ES-I3 (cell line): ENCODE measurements at regions not wholly inside any gene's neighbourhood (a gene's known extent, or its start where the extent isn't known, plus 50 kb on each side); places are given as distances from the start of the nearest gene placed in this dataset.

Source experiments
- H3K36me3 ChIP-seq: 2 replicates; pipeline ENCODE4 v1.6.1; 2013; ENCODE audit warnings: mild to moderate bottlenecking, low read length, control low read depth, moderate library complexity; ENCODE audit not compliant: insufficient read depth
- H3K4me1 ChIP-seq: 2 replicates; pipeline ENCODE4 v1.6.1; 2013; ENCODE audit warnings: mild to moderate bottlenecking, control low read depth, low read length; ENCODE audit not compliant: insufficient read depth
- H3K9ac ChIP-seq: 2 replicates; pipeline ENCODE4 v1.6.1; 2013; ENCODE audit warnings: low read depth, mild to moderate bottlenecking, low read length, moderate library complexity
- H3K9me3 ChIP-seq: 2 replicates; pipeline ENCODE4 v1.6.1; 2013; ENCODE audit warnings: mild to moderate bottlenecking, low read length, moderate library complexity; ENCODE audit not compliant: control insufficient read depth, insufficient read depth

GRCh38 chr1:5381491-5381890 lies 610.7 kb downstream of the NPHP4 start:
- no peaks in the 10 kb centered on the region for H3K4me1 ChIP-seq
- H3K9me3 ChIP-seq, result no peaks in the 10 kb centered on the region; the same call in 1 of the 2 replicates
- H3K9ac ChIP-seq, result no peak overlapping the region
- H3K36me3 ChIP-seq, result no peaks in the 10 kb centered on the region

- Histone ChIP-seq H3K4me1 (no peaks in the 10 kb centered on the region), H3K9me3 (no peaks in the 10 kb centered on the region; the same call in 1 of the 2 replicates), H3K9ac (no peak overlapping the region), H3K36me3 (no peaks in the 10 kb centered on the region)
Measured at GRCh38 chr1:5379176-5379759, 613.0 kb downstream of the NPHP4 start.

DNA sequence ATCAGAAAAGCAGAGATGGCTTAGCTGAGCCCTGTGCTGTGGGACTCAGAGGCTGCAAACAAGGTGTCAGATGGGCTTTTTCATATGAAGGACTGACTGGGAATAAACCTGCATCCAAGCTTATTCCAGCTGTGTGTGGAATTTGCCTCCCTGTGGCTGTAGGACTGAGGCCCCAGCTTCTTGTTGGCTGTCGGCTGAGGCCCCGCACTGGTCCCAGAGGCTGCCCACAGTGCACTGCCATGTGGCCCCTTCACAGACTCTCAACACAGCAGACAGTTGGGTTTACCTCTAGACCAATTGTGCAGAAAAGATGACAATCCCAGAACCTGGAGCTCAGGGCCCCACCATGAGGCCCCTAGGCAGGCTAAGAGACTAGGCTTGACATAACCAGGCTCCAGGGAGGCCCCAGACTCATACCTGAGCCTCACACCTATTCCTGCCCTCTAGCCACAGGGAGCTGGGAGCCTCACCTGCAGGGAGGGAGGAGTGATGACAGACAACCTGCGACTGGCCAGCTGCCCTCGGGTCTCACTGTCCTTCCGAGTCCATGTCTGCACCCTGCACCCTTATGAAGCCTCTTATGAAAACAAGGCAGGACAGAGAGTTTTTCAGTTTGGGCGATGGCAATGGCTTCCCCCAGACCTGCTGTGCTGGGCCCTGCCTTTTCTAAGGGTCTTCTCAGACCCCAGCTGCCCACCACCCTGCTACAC lies 615.5 kb downstream of the NPHP4 start:
- no peak overlapping the region for H3K9ac ChIP-seq
- no peaks in the 10 kb centered on the region; the same call in 1 of the 2 replicates for H3K9me3 ChIP-seq
- no peaks in the 10 kb centered on the region for H3K36me3 ChIP-seq
- no peaks in the 10 kb centered on the region for H3K4me1 ChIP-seq

DNA sequence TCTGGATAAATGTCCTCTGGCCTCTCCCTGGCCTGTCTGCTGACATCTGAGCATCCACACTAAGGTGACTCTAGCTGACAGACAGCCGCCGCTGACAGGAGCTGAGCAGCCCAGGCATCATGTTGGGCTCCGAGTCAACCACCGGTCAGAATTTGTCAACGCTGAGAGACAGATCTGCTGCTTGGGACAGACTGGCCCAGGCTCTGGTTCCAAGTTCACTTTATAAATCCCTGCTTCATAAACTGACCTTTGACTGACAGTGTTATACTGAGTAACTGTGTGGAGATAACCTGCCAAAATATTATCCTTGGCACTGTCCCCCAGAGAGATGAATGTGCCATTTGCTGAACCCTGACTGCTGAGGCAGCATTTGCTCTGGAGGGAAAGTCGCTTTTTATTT lies 616.7 kb downstream of the NPHP4 start:
- Histone ChIP-seq H3K36me3 (no peaks in the 10 kb centered on the region), H3K9me3 (no peaks in the 10 kb centered on the region; the same call in 1 of the 2 replicates), H3K4me1 (no peaks in the 10 kb centered on the region), H3K9ac (no peak overlapping the region)

- Histone ChIP-seq H3K9ac (no peak overlapping the region), H3K36me3 (no peaks in the 10 kb centered on the region), H3K4me1 (no peaks in the 10 kb centered on the region), H3K9me3 (no peaks in the 10 kb centered on the region; the same call in 1 of the 2 replicates)
Measured at GRCh38 chr1:5374192-5374591, 618.0 kb downstream of the NPHP4 start.

GRCh38 chr1:5373281-5373680 lies 618.9 kb downstream of the NPHP4 start:
- H3K4me1 ChIP-seq, result no peaks in the 10 kb centered on the region
- no peaks in the 10 kb centered on the region for H3K36me3 ChIP-seq
- no peaks in the 10 kb centered on the region; the same call in 1 of the 2 replicates for H3K9me3 ChIP-seq
- H3K9ac ChIP-seq, result no peak overlapping the region

DNA sequence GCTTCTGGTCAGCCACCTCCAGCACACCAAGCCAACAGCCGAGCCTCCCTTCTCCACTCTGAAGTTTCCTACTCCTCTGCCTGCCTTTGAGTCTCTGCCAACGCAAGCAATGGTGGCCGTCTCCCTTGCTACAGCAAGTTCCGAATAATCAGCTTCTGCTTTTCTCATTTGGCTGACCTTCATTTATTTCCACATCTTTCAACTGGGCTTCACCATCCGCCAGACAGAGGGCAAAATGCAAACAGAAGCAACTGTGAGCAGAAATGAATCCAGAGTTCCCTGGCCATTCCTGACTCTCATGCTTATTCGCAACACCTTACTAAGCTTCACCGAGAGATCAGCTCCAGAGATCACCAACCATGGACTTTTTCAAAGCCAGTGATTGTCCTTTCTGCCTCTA lies 621.0 kb downstream of the NPHP4 start:
- no peaks in the 10 kb centered on the region for H3K4me1 ChIP-seq
- H3K9me3 ChIP-seq, result no peaks in the 10 kb centered on the region; the same call in 1 of the 2 replicates
- H3K36me3 ChIP-seq, result no peaks in the 10 kb centered on the region
- no peak overlapping the region for H3K9ac ChIP-seq

DNA sequence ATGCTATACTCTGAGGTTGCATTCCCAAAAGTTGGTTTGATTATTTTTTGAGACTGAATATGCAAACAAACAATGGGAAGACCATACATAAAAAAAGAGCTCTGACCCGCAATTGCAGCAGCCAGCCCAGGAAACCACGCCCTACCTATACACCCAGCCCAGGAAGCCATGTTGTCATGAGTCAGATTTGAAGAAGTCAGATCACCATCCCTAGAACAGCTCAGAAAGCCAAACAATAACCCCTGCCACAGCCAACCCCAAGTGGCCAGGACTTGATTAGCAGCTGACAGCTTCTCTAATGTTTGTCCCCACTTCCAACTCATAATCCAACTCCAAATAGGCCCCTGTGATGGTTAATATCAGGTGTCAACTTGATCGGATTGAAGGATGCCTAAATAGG lies 621.9 kb downstream of the NPHP4 start:
- Histone ChIP-seq H3K9me3 (no peaks in the 10 kb centered on the region; the same call in 1 of the 2 replicates), H3K36me3 (no peaks in the 10 kb centered on the region), H3K4me1 (no peaks in the 10 kb centered on the region), H3K9ac (no peak overlapping the region)

GRCh38 chr1:5369223-5369622 lies 623.0 kb downstream of the NPHP4 start:
- Histone ChIP-seq H3K36me3 (no peaks in the 10 kb centered on the region), H3K9ac (no peak overlapping the region), H3K4me1 (no peaks in the 10 kb centered on the region), H3K9me3 (no peaks in the 10 kb centered on the region; the same call in 1 of the 2 replicates)

DNA sequence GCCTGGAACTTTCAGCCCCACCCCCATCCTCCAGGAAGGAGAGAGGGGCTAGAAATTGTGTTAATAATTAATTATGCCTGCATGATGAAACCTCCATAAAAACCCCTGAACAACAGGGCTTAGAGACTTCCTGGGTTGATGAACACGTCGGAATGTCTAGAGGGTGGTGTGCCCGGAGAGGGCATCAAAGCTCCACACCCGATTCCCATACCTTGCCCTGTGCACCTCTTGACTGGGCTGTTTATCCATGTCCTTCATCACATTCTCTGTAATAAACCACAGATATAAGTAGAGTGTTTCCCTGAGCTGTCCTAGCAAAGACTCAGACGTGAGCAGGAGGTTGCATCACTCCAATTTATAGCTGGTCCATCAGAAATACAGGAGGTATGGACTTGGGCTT lies 624.0 kb downstream of the NPHP4 start:
- Histone ChIP-seq H3K9ac (no peak overlapping the region), H3K4me1 (no peaks in the 10 kb centered on the region), H3K36me3 (no peaks in the 10 kb centered on the region), H3K9me3 (no peaks in the 10 kb centered on the region; the same call in 1 of the 2 replicates)

DNA sequence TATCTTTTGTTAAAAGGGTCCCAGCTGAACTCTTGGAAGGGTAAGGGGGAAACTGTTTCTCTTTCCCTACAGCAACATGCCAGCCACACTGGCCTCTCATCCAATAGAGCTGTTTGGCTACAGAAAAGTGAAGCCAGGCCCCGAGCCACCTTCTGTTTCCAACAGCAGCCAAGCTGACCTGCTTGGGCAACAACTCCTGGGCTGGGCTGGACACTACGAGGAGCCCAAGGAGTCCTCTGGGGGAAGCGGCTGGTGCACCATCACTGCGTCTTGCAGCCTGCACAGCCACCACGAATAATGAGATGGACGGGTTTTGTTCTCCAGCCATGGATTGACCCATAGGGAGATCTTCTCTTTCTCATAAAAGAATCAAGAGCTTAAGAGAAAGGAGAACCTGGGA lies 624.9 kb downstream of the NPHP4 start:
- Histone ChIP-seq H3K4me1 (no peaks in the 10 kb centered on the region), H3K9me3 (no peaks in the 10 kb centered on the region), H3K9ac (no peak overlapping the region), H3K36me3 (no peaks in the 10 kb centered on the region)

DNA sequence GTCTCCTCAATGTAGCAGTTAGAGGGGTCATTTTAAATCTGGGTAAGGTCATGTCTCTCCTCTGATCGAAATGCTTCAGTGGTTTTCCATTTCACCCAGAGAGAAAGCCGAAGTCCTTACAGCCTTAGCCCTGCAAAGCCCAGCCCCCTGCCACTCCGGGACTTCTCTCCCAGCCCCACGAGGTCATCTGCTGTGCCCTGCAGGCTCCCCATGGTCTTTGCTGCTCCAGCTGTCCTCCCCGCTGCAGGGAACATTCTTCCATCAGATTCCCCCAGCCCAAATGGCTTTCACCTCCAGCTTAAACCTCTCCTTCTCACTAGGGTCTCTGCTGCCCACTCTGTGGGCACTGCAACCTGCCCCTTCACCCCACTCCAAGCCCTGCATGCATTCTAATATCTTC lies 626.5 kb downstream of the NPHP4 start:
- no peaks in the 10 kb centered on the region for H3K9me3 ChIP-seq
- H3K4me1 ChIP-seq, result no peaks in the 10 kb centered on the region
- no peak overlapping the region for H3K9ac ChIP-seq
- no peaks in the 10 kb centered on the region for H3K36me3 ChIP-seq

GRCh38 chr1:5364591-5364990 lies 627.6 kb downstream of the NPHP4 start:
- H3K9ac ChIP-seq, result no peak overlapping the region
- H3K9me3 ChIP-seq, result no peaks in the 10 kb centered on the region
- no peaks in the 10 kb centered on the region for H3K4me1 ChIP-seq
- no peaks in the 10 kb centered on the region for H3K36me3 ChIP-seq

DNA sequence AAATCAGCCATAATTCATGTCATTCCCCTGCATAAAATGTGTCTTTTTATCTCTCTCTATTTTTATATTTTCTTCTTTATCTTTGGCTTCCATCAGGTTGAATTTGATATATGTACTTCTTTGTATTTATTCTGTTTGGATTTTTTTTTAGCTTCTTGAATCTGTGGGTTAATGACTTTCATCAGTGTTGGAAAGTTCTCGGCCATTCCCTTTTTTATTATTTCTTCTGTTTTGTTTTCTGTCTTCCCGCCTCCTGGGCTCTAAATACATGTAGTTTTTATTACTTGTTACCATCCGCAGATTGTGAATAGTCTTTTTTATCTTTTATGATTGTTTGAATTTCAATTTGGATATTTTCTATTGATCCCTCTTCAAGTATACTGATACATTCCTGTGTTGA lies 637.5 kb downstream of the NPHP4 start:
- Histone ChIP-seq H3K4me1 (no peaks in the 10 kb centered on the region), H3K9me3 (no peaks in the 10 kb centered on the region), H3K9ac (no peak overlapping the region), H3K36me3 (no peaks in the 10 kb centered on the region)

- Histone ChIP-seq H3K4me1 (no peaks in the 10 kb centered on the region), H3K9me3 (no peaks in the 10 kb centered on the region), H3K9ac (no peak overlapping the region), H3K36me3 (no peaks in the 10 kb centered on the region)
Measured at GRCh38 chr1:5351366-5351765, 640.9 kb downstream of the NPHP4 start.
